ENCODE measurements at regions not wholly inside any gene's neighbourhood (a gene's known extent, or its start where the extent isn't known, plus 50 kb on each side); places are given as distances from the start of the nearest gene placed in this dataset.

DNA sequence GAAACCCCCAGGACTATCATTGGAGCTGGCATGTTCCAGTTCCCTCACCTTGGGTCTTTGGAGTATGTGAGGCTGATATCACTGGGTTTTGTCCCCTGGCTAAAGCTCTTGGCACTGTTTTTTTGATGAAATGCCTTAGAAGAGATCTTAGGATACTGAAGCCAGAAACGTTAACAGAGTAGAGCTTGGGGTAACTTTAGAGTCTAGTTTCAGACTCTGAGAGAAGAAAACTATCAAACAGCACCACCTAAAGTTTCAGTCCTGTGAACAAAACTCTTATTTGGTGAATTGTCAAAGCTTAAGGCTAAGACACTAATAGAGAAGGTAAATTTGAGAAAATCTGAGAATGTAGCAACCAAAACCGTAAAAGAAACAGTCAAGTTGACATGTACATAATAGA, 111.7 kb upstream of the PUM3 start:
- WGBS (ENCODE audit: low lambda C conversion rate, missing lambda C conversion rate), result 51% methylated on average over 2 of the region's 2 CpGs

DNA sequence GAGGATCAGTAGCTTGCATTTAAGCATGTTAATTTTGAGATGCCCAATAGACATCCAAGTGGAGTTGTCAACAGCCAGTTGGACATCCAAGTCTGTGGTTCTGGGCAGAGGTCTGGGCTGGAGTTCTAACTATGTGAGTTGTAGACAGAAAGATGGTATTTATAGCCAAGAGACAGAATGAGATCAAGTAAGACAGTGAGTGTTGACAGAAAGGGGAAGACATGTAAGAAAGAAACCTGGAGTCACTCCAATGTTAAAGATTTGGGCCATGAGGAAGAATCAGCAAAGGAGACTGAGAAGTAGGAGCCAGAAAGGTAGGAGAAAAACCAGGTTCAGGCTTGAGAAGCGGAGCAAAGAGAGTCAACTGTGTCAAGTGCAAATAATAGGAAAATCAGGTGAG, 95.5 kb upstream of the PUM3 start:
- no peak overlapping the region for H3K4me3 ChIP-seq
- TF ChIP-seq EZH2phosphoT487 (IDR thresholded peaks at IDR 0.05; ENCODE audit: low read depth, severe bottlenecking, unreplicated experiment) (no peak), EZH2 (IDR thresholded peaks at IDR 0.05; ENCODE audit: borderline replicate concordance) (no peak)
- TF ChIP-seq, protein P1, sequence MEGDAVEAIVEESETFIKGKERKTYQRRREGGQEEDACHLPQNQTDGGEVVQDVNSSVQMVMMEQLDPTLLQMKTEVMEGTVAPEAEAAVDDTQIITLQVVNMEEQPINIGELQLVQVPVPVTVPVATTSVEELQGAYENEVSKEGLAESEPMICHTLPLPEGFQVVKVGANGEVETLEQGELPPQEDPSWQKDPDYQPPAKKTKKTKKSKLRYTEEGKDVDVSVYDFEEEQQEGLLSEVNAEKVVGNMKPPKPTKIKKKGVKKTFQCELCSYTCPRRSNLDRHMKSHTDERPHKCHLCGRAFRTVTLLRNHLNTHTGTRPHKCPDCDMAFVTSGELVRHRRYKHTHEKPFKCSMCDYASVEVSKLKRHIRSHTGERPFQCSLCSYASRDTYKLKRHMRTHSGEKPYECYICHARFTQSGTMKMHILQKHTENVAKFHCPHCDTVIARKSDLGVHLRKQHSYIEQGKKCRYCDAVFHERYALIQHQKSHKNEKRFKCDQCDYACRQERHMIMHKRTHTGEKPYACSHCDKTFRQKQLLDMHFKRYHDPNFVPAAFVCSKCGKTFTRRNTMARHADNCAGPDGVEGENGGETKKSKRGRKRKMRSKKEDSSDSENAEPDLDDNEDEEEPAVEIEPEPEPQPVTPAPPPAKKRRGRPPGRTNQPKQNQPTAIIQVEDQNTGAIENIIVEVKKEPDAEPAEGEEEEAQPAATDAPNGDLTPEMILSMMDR (IDR thresholded peaks at IDR 0.05; ENCODE audit: poor library complexity), result no peak
- H3K4me1 ChIP-seq (ENCODE audit: insufficient read depth), result no peaks in the 10 kb centered on the region
- H3K9me3 ChIP-seq (ENCODE audit: low read depth), result no peaks in the 10 kb centered on the region
- no peak overlapping the region for H2AFZ ChIP-seq
- 93% methylated on average over 1 of the region's 1 CpG for WGBS (ENCODE audit: low lambda C conversion rate, missing lambda C conversion rate)
- H3K79me2 ChIP-seq, result no peaks in the 10 kb centered on the region
- DNase-seq (ENCODE audit: low spot score), result no peak
- H3K36me3 ChIP-seq (replicated peaks; ENCODE audit: insufficient read depth, low read depth), result no peaks in the 10 kb centered on the region
- no peaks in the 10 kb centered on the region for H3K27me3 ChIP-seq
- H3K27ac ChIP-seq, result no peak overlapping the region
- no peaks in the 10 kb centered on the region for H3K9me2 ChIP-seq (replicated peaks; ENCODE audit: insufficient read depth)
- H3K4me2 ChIP-seq, result no peak overlapping the region
- H4K20me1 ChIP-seq (ENCODE audit: insufficient read depth, poor library complexity, severe bottlenecking), result no peaks in the 10 kb centered on the region

More for the DNA sequence above, 111.7 kb upstream of the PUM3 start:
- Histone ChIP-seq H3K36me3 (replicated peaks; ENCODE audit: insufficient read depth, low read depth) (no peaks in the 10 kb centered on the region), H3K4me3 (no peak overlapping the region), H3K4me1 (ENCODE audit: insufficient read depth) (no peaks in the 10 kb centered on the region), H3K27ac (no peak overlapping the region), H3K9me2 (replicated peaks; ENCODE audit: insufficient read depth) (no peaks in the 10 kb centered on the region), H3K4me2 (no peak overlapping the region), H3K79me2 (no peaks in the 10 kb centered on the region), H4K20me1 (ENCODE audit: insufficient read depth, poor library complexity, severe bottlenecking) (no peaks in the 10 kb centered on the region), H2AFZ (no peak overlapping the region), H3K9me3 (ENCODE audit: low read depth) (no peaks in the 10 kb centered on the region), H3K27me3 (peaks cover 11% of the 10 kb centered on the region)
- TF ChIP-seq EZH2phosphoT487 (IDR thresholded peaks at IDR 0.05; ENCODE audit: low read depth, severe bottlenecking, unreplicated experiment) (no peak), EZH2 (IDR thresholded peaks at IDR 0.05; ENCODE audit: borderline replicate concordance) (no peak)
- TF ChIP-seq, protein P1 (IDR thresholded peaks at IDR 0.05; ENCODE audit: poor library complexity), result peak; percentile 20
- DNase-seq (ENCODE audit: low spot score), result no peak

DNA sequence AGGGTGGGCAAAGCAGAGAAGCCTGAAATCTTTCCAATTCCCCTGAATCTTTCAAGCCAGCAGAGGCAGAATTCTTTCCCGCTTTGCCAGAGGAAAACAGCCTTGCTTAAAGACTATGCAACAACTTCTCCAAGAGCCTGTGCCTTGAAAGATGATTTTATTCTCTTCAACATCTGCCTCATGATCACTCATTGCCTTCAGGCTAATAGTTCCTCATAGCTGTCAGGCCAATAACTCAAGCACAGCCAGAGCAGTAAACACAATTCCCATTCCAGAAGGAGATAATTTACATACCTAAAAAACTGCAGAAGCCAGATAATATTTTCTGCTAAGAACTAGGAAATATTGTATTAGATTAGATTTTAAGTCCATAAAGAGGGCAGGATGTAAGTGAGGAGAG, 92.3 kb upstream of the PUM3 start:
- H3K36me3 ChIP-seq (replicated peaks; ENCODE audit: insufficient read depth, low read depth), result no peaks in the 10 kb centered on the region
- 0% methylated on average over 1 of the region's 1 CpG for WGBS (ENCODE audit: low lambda C conversion rate, missing lambda C conversion rate)

More for the DNA sequence above, 92.3 kb upstream of the PUM3 start:
- H3K27ac ChIP-seq, result no peak overlapping the region
- H4K20me1 ChIP-seq (ENCODE audit: insufficient read depth, poor library complexity, severe bottlenecking), result no peaks in the 10 kb centered on the region
- no peak overlapping the region for H3K4me3 ChIP-seq
- no peak overlapping the region for H3K4me2 ChIP-seq
- H3K27me3 ChIP-seq, result no peaks in the 10 kb centered on the region
- no peaks in the 10 kb centered on the region for H3K9me2 ChIP-seq (replicated peaks; ENCODE audit: insufficient read depth)
- no peak for DNase-seq (ENCODE audit: low spot score)
- no peaks in the 10 kb centered on the region for H3K9me3 ChIP-seq (ENCODE audit: low read depth)
- H3K4me1 ChIP-seq (ENCODE audit: insufficient read depth), result no peaks in the 10 kb centered on the region
- H2AFZ ChIP-seq, result no peak overlapping the region
- no peak for TF ChIP-seq EZH2phosphoT487 (IDR thresholded peaks at IDR 0.05; ENCODE audit: low read depth, severe bottlenecking, unreplicated experiment)
- TF ChIP-seq, protein P1 (IDR thresholded peaks at IDR 0.05; ENCODE audit: poor library complexity), result no peak
- no peak for TF ChIP-seq EZH2 (IDR thresholded peaks at IDR 0.05; ENCODE audit: borderline replicate concordance)
- no peaks in the 10 kb centered on the region for H3K79me2 ChIP-seq
